H1 (cell line): ENCODE measurements at regions not wholly inside any gene's neighbourhood (a gene's known extent, or its start where the extent isn't known, plus 50 kb on each side); places are given as distances from the start of the nearest gene placed in this dataset.

Experiments used
- RXRA ChIP-seq: IDR thresholded peaks from 2 replicates; pipeline ENCODE4 v1.6.1; 2011; ENCODE audit warnings: low read depth, mild to moderate bottlenecking, low read length, moderate library complexity; ENCODE audit not compliant: insufficient read depth
- ZNF274 ChIP-seq: IDR thresholded peaks from 2 replicates; pipeline ENCODE4 v1.7.0; 2012; ENCODE audit warnings: low read length, borderline replicate concordance; ENCODE audit errors: extremely low read depth
- TF ChIP-seq, protein P1 (sequence below), 3 experiments: IDR thresholded peaks; 1 replicate in 2 of 3; 2 replicates in 1 of 3; pipeline versions ENCODE4 v1.5.1 to v1.6.1; 2011; ENCODE audit warnings: low read length in 3 of 3, mild to moderate bottlenecking in 3 of 3, inconsistent platforms in 2 of 3, low read depth in 1 of 3, moderate library complexity in 1 of 3; ENCODE audit not compliant: insufficient read depth in 1 of 3; ENCODE audit errors: control extremely low read depth in 1 of 3

DNA sequence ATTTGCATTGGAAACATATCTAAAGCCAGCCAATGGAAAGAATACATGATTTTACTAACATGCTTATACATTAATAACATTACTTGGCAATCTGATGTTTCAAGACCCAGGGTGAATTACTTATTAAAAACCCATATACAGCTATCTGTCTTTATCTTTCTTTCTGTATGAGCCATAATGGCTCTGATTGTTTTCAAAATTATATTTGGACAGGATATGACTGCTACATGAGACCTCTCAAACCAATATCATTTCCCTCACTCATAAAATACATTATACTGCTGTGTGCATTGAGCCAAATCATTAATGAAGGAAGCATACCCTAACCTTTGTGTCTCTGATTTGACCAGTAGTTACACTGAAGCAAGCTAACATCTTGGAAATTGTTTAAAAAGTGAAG lies 205.9 kb upstream of the DPYD start:
- TF ChIP-seq ZNF274 (no peak), RXRA (no peak)
- TF ChIP-seq, protein P1, sequence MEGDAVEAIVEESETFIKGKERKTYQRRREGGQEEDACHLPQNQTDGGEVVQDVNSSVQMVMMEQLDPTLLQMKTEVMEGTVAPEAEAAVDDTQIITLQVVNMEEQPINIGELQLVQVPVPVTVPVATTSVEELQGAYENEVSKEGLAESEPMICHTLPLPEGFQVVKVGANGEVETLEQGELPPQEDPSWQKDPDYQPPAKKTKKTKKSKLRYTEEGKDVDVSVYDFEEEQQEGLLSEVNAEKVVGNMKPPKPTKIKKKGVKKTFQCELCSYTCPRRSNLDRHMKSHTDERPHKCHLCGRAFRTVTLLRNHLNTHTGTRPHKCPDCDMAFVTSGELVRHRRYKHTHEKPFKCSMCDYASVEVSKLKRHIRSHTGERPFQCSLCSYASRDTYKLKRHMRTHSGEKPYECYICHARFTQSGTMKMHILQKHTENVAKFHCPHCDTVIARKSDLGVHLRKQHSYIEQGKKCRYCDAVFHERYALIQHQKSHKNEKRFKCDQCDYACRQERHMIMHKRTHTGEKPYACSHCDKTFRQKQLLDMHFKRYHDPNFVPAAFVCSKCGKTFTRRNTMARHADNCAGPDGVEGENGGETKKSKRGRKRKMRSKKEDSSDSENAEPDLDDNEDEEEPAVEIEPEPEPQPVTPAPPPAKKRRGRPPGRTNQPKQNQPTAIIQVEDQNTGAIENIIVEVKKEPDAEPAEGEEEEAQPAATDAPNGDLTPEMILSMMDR (IDR thresholded peaks at IDR 0.05; ENCODE audit: control extremely low read depth in 1 of 3, insufficient read depth in 1 of 3, low read depth in 1 of 3, low read length in 3 of 3) = no peak
